A204.1 (cell line): ENCODE measurements at regions not wholly inside any gene's neighbourhood (a gene's known extent, or its start where the extent isn't known, plus 50 kb on each side); places are given as distances from the start of the nearest gene placed in this dataset.

ENCODE experiments used
- FAIRE-seq: peaks from 2 replicates; lab custom pipeline; 2012; peaks lifted over from hg19 to GRCh38; lab: Jason Lieb, UNC

DNA sequence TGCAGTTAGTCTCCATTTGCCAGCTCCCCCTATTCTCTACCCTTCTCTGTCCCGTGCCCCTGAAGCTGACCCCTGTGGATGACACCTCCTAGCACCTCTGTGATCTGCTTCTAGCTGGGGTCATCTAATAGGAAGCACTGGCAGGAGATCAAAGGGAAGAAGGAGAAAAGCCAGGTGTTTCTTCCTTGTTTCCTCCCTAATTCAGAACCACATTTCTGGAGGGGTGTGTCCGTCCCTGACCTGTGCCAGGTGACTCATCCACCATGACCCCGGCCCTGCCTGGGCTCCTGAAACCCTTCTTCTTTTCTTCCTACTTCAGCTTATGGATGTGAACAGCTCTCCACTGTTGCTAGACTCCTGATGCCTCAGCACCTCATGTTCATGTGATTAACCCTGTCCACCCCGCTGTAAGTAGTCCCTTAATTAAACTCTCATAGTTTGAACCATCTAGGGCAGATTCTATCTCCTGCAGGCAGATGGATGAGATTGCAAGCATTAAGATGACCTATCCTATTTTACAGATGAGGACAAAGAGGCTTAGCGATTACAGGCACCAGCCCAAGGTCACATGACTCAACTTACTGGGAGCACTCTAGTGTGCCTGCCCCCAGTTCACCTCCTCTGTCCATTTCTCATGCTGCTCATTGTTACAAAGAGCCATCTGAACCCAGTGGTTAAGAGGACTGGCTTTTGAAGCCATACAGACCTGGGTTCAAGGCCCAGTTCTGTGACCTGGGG lies 770.5 kb downstream of the MED13L start:
- no peak for FAIRE-seq

GRCh38 chr12:115504306-115505290 lies 772.9 kb downstream of the MED13L start:
- no peak for FAIRE-seq

- FAIRE-seq, result no peak
Measured at GRCh38 chr12:115500872-115501271, 776.6 kb downstream of the MED13L start.

DNA sequence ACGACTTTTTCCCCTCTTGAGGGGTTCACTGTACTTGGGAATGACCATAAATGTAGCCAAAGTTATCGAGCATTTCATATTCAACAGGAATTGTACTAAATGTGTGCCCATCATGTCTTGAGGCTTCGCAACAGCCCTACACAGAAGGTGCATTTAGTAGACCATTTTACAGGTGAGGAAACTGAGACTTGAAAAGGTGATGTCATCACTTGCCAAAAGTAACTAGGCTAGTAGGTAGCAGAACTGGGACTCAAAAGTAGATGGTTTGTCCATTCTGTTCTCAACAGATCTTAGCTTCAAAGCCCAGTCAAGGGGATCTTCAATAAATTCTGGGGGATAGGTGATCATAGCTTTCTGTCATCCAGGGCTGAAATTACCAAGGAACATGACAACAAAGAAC lies 782.2 kb downstream of the MED13L start:
- FAIRE-seq, result no peak

DNA sequence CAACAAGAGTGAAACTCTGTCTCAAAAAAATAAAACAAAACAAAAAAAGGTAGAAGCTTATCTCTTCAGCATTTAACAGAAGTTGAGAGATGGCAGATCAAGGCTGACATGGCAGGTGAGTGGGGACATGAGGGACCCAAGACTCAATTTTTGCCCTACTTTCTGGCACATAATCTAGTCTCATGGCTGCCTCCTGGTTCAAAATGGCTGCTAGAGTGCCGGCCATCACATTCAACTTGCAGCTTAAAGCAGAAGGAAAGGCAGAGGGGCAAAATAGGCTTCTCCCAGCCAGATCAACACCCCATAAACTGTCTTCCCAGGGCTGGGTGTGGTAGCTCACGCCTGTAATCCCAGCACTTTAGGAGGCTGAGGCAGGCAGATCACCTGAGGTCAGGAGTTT lies 784.9 kb downstream of the MED13L start:
- no peak for FAIRE-seq

GRCh38 chr12:115491511-115492250 lies 785.8 kb downstream of the MED13L start:
- FAIRE-seq, result no peak

DNA sequence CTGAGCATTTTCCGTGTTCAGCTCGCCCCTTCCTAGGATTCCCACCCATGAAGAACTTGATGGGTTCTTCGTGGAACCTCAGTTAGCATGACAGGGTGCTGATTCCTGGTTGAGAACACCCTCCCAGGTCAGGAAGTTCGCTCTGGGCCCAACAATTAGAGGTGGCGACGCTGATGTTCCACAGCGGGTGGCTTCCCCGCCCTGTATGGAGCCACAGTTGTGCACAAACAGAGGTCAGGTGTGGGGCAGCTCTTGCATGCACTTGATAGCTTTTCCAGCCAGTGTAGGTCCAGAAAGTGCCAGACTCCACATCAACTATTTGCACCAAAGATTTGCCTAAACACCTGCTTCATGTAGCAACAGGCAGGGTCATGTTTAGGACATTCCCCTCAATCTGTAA lies 788.2 kb downstream of the MED13L start:
- FAIRE-seq, result no peak

- FAIRE-seq, result no peak
Measured at GRCh38 chr12:115485967-115486366, 791.5 kb downstream of the MED13L start.

DNA sequence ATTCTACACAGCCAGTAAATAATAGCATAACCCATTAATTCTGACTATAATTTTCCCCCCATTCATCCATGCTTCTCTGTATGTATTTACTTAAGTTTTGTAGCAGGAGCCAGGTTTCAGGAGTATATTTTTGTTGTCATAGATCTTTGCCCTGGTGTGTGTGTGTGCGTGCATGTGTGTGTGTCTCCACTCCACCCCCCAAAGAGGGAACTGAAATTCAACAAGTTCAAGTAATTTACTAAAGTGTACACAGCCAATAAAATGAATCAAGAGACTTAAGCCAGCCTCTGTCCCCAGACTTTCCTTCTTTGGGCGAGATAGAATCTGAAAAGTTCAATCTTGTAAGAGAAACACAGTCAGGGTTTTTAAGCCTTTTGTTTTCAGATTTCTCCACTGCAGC lies 792.0 kb downstream of the MED13L start:
- no peak for FAIRE-seq

- FAIRE-seq, result no peak
Measured at GRCh38 chr12:115482943-115483342, 794.5 kb downstream of the MED13L start.

DNA sequence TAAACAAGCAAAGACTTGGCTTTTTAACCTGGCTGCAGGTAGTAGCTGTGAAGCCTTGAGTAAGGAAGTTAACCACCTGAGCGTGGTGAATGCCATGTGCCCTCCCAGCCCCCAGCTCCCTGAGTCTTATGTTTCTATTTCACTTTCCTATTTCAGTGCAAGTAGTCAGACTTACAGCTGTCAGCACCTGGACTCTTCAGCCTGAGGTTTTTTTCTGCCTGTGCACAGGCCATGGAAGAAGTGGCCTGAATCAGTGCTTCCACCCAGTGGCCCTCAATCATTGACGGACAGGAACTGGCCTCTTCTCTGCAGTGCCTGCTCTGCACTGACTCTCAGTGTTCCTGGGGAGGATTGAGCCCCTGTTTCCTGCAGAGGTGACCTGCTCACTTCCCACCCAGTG lies 796.4 kb downstream of the MED13L start:
- FAIRE-seq, result no peak

DNA sequence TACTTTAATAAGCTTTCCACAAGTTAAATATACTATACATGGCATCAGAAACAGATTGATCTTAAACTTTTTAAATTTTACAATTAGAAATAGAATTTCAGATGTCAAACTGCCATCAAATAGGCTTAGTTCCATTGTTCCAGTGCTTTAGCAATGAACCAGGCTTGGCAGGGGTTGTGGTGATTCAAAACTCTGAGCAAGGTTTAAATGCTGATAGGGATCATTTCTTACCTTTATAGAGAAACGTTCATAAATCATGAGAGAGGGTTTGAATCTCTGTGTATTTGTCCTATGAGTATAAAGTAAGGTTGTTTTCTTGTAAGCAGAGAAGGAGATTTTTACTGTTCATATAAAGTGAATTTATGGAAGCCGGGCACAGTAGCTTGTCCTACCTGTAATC lies 794.5 kb upstream of the TBX3 start:
- no peak for FAIRE-seq

DNA sequence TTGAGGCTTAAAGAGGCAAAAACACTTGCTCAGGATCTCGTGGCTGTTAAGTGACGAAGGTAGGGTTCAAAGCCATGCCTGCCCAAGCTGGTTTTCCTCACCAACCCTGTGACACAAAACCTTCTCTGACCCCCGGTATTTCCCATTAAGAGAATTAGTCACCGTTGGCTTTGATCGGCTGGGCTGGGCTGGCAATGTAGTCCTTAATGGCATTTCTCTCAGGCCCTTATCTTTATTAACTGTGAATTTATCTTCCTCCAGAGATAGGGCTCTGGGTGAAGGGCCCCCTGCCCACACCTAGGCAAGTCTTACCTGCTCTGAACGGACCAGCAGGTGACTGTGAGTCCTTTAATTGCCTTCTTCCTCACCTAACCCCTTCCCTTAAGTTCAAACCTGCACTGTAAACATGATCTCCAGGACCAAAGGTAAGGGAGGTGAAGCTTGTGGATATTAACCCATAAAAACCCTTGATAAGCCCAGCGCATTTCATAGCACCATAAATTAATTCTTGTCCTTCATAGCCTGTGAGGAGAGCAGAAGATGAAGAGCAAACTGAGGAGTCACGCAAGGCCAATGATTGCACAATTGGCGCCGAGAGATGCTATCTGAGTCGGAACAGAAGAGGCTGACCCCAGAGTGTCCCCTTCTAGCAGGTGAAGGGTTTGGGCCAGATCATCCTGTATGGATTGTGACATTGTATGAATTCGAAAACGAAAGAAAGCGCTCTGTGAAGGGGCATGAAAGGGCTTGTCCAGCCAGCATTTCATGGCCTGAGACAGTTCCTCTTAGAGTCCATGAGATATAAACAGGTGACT lies 790.8 kb upstream of the TBX3 start:
- FAIRE-seq, result no peak

DNA sequence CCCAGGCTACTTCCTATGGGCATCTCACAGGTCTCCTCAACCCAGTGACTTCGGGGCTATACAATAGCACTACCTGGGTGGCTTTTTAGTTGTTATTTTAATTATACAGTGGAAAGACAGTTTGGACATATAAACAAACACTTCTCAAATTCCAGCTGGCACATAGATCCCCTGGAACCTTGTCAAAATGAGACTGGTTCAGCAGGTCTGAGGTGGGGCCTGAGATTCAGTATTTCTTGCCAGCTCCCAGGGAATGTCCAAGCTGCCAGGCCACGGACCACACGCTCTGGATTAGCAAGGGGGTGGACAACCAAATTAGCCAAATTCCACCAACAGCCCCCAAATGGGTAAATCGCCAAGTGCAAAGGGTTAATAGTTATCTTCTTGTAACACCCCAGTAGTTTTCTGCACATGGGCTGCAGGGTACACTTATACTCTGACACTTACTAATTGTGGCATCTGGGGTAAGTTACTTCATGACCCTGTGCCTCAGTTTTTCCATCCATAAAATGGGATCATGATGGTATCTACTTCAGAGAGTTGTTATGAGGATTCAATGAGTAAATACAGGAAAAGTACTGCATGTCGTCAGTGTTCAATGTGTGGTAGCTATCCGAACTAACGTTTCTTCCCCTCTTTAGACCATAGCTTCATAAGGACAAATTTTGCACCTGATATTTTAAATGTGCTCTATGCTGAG lies 789.4 kb upstream of the TBX3 start:
- FAIRE-seq, result no peak

DNA sequence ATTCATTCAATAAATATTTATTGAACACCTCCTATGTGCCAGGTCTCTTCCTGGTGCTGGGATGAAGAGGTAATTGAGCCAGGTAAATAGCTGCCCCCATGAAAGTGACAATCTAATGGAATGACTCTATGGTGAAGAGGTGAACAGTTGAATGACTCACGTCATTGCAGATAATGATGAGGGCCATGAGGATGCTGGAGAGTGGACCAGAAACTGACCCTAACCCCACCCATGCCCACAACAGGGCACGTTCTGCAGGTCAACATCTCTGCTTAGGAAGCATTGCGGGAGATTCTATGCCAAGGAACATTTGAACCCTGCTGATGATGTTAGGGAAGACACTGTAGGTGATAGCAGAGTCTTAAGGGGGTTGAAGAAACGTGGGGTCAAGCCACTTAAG lies 788.9 kb upstream of the TBX3 start:
- FAIRE-seq, result no peak

DNA sequence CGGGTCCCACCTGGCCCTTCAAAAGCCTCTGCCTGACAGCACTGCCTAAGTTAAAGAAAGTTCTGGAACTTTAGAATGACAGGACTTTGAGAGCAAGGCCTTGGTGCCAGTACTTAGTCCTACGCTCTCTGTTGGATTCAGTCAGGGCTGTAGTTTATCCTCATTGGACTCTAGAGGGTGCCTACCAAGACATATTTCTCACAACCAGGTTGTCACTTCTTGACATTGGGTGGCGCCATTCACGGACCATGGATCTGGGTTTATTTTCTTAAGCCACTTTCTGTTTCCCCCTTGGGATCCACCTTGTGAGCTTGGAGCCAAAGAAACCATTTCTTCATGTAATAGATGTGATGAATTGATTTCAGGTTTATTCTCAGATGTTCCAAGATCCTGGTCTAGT lies 787.0 kb upstream of the TBX3 start:
- no peak for FAIRE-seq

DNA sequence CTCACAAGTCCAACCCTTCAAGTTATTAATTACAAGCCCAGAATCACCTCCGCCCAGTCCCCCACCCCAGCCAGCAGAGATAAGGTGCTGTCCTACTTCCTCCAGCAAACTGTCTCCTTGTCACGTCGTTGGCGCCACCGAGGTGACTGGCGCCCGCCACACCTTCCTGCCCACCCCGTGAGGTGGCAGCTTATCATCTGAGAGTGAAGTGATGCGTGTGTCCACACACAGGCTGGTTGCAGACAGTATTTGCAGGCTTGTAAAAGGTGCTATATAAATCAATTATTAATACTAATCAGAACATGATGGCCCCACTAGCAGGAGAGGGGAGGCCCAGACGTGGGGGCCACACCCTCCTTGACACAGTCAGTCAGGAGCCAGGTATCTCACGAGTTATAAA lies 786.6 kb upstream of the TBX3 start:
- no peak for FAIRE-seq

DNA sequence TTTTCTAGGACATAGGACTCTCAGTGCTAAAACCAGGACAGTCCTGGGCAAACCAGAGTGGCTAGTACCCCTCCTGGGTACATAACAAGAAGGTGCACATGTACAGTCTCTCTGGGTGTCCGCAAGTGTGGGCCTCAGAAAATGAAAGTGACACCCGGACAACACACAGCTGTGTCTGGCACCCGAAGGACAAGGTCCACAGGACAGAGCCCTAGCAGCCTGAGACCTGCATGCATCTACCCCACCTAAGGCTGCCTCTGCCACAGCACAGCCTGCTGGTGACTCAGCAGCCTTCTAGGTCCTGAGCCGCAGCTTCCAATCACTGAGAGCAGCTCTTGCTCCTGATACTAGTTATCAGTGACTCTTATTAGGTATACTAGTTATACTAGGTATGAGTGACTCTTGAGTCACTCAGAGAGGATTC lies 784.1 kb upstream of the TBX3 start:
- FAIRE-seq, result no peak

GRCh38 chr12:115467531-115467930 lies 783.6 kb upstream of the TBX3 start:
- FAIRE-seq, result no peak

GRCh38 chr12:115466076-115466475 lies 782.1 kb upstream of the TBX3 start:
- FAIRE-seq, result no peak

- FAIRE-seq, result no peak
Measured at GRCh38 chr12:115464661-115465060, 780.7 kb upstream of the TBX3 start.
